ENCODE measurements at regions not wholly inside any gene's neighbourhood (a gene's known extent, or its start where the extent isn't known, plus 50 kb on each side); places are given as distances from the start of the nearest gene placed in this dataset.

GRCh38 chr13:34156841-34157365, 339.0 kb downstream of the RFC3 start:
- ATAC-seq (ENCODE audit: low read depth), result peak; percentile 85
- no peak overlapping the region for H3K27ac ChIP-seq (ENCODE audit: low read length in 2 of 2)
- H3K27ac Mint-ChIP-seq, result no peak overlapping the region
- no peak overlapping the region for H3K4me3 ChIP-seq (ENCODE audit: control extremely low read depth in 1 of 5, extremely low read depth in 1 of 5, insufficient read depth in 1 of 5, low read depth in 2 of 5, low read length in 4 of 5)
- peaks cover 4 to 6% of the 10 kb centered on the region in 2 donors for H3K4me1 ChIP-seq (ENCODE audit: control insufficient read depth in 2 of 2, insufficient read depth in 2 of 2, low read length in 2 of 2)
- peaks cover 13% of the 10 kb centered on the region for H3K27me3 Mint-ChIP-seq
- peak overlapping the region; percentile 3 for H3K4me2 ChIP-seq (replicated peaks; ENCODE audit: low read depth, low read length, poor library complexity, severe bottlenecking)
- no peaks in the 10 kb centered on the region for H3K9me3 ChIP-seq (ENCODE audit: control extremely low read depth in 1 of 3, control insufficient read depth in 2 of 3, insufficient read depth in 1 of 3, low read length in 2 of 3)
- ChIA-PET CTCF (no interaction called here), POLR2A (no interaction called here)
- no peaks in the 10 kb centered on the region for H3K79me2 ChIP-seq (ENCODE audit: control insufficient read depth, insufficient read depth, low read length)
- peaks cover 7% of the 10 kb centered on the region for H3K4me1 Mint-ChIP-seq
- no peak overlapping the region for H3K4me3 Mint-ChIP-seq
- no peaks in the 10 kb centered on the region for H3K9me3 Mint-ChIP-seq (ENCODE audit: insufficient read depth)
- H2AFZ ChIP-seq (ENCODE audit: insufficient read depth, low read depth, low read length, poor library complexity, severe bottlenecking), result peak overlapping the region; percentile 63
- H3K36me3 ChIP-seq (replicated peaks in 1 of 2; ENCODE audit: control extremely low read depth in 1 of 2, control insufficient read depth in 1 of 2, extremely low read depth in 1 of 2, insufficient read depth in 2 of 2, low read length in 1 of 2), result no peaks in the 10 kb centered on the region
- H4K20me1 ChIP-seq (ENCODE audit: control insufficient read depth, insufficient read depth, low read length, poor library complexity, severe bottlenecking), result no peaks in the 10 kb centered on the region
- no peak for TF ChIP-seq EZH2 (IDR thresholded peaks at IDR 0.05; ENCODE audit: borderline replicate concordance, insufficient read depth, low read depth, low read length, poor library complexity, severe bottlenecking)
- TF ChIP-seq CTCF (IDR thresholded peaks at IDR 0.05), result no peak
- H3K9ac ChIP-seq (ENCODE audit: low read length), result no peak overlapping the region
- WGBS (ENCODE audit: insufficient coverage), result 5% methylated on average over 11 of the region's 12 CpGs
- H3K27me3 ChIP-seq (replicated peaks in 1 of 4; ENCODE audit: control extremely low read depth in 1 of 4, control insufficient read depth in 3 of 4, insufficient read depth in 4 of 4, low read length in 3 of 4), result no peaks in the 10 kb centered on the region
- intact Hi-C loops (cut with micrococcal nuclease), result no loop called here
- peak; percentile 6 for DNase-seq

DNA sequence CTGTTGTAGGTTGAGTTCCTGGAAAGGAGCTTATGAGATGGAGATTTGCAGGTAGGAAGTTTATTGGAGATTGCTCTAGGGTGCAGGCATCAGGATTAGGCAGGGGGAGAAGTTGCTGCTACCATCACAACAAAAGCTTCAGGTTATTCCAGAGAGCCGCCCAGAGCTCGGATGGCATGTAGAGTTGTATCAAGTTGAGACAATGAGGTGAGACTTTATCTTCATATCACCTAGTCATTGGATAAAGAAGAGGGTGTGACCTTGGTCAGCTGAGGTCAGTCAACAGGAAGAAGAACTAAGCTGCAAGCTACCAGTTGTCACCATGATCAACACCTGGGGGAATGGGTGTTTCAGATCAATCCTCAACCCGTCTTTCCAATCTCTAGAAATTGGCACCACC, 342.0 kb downstream of the RFC3 start:
- peaks cover 13% of the 10 kb centered on the region for H3K27me3 Mint-ChIP-seq
- H3K4me1 ChIP-seq (ENCODE audit: control insufficient read depth in 2 of 2, insufficient read depth in 2 of 2, low read length in 2 of 2), result peaks cover 4 to 6% of the 10 kb centered on the region in 2 donors

More for the DNA sequence above, 342.0 kb downstream of the RFC3 start:
- Histone ChIP-seq H3K9me3 (ENCODE audit: control extremely low read depth in 1 of 3, control insufficient read depth in 2 of 3, insufficient read depth in 1 of 3, low read length in 2 of 3) (no peaks in the 10 kb centered on the region), H3K27ac (ENCODE audit: low read length in 2 of 2) (no peak overlapping the region), H4K20me1 (ENCODE audit: control insufficient read depth, insufficient read depth, low read length, poor library complexity, severe bottlenecking) (no peaks in the 10 kb centered on the region), H2AFZ (ENCODE audit: insufficient read depth, low read depth, low read length, poor library complexity, severe bottlenecking) (no peak overlapping the region), H3K9ac (ENCODE audit: low read length) (no peak overlapping the region), H3K36me3 (replicated peaks in 1 of 2; ENCODE audit: control extremely low read depth in 1 of 2, control insufficient read depth in 1 of 2, extremely low read depth in 1 of 2, insufficient read depth in 2 of 2, low read length in 1 of 2) (no peaks in the 10 kb centered on the region), H3K79me2 (ENCODE audit: control insufficient read depth, insufficient read depth, low read length) (no peaks in the 10 kb centered on the region), H3K27me3 (replicated peaks in 1 of 4; ENCODE audit: control extremely low read depth in 1 of 4, control insufficient read depth in 3 of 4, insufficient read depth in 4 of 4, low read length in 3 of 4) (no peaks in the 10 kb centered on the region), H3K4me2 (replicated peaks; ENCODE audit: low read depth, low read length, poor library complexity, severe bottlenecking) (no peak overlapping the region), H3K4me3 (ENCODE audit: control extremely low read depth in 1 of 5, extremely low read depth in 1 of 5, insufficient read depth in 1 of 5, low read depth in 2 of 5, low read length in 4 of 5) (no peak overlapping the region)
- 67% methylated on average over 1 of the region's 3 CpGs for WGBS (ENCODE audit: insufficient coverage)
- Mint-ChIP-seq H3K9me3 (ENCODE audit: insufficient read depth) (no peaks in the 10 kb centered on the region), H3K27ac (no peak overlapping the region), H3K4me1 (peaks cover 9% of the 10 kb centered on the region), H3K4me3 (no peak overlapping the region)
- no peak for ATAC-seq (ENCODE audit: low read depth)
- CTCF ChIA-PET, result no interaction called here
- POLR2A ChIA-PET, result no interaction called here
- TF ChIP-seq CTCF (IDR thresholded peaks at IDR 0.05), result no peak
- no peak for TF ChIP-seq EZH2 (IDR thresholded peaks at IDR 0.05; ENCODE audit: borderline replicate concordance, insufficient read depth, low read depth, low read length, poor library complexity, severe bottlenecking)
- intact Hi-C loops (cut with micrococcal nuclease), result no loop called here
- DNase-seq, result no peak
